Caco-2 (cell line): ENCODE measurements at regions not wholly inside any gene's neighbourhood (a gene's known extent, or its start where the extent isn't known, plus 50 kb on each side); places are given as distances from the start of the nearest gene placed in this dataset.

Experiments
- BruUV-seq: library from RNA; stranded (reverse); fragments of 400-500 nt; replicated peaks from 2 replicates; lab custom pipeline; 2021; lab: Mats Ljungman, UMichigan
- CTCF ChIA-PET: fragments of 300-600 bp; sonication (Branson Sonifier 250); formaldehyde crosslinking; loops from one replicate; lab custom pipeline; 2022; ENCODE audit warnings: antibody characterized with exemption; lab: Charles Lee
- POLR2A ChIA-PET: fragments of 300-600 bp; sonication (Branson Sonifier 250); formaldehyde crosslinking; loops from one replicate; lab custom pipeline; 2022; ENCODE audit warnings: antibody characterized with exemption; lab: Charles Lee
- DNase-seq, 2 experiments: peaks; one replicate each; pipeline versions ENCODE4 v3.0.0 to v3.0.0-alpha.2; 2020 to 2022
- H3K27me3 ChIP-seq: replicated peaks from 2 replicates; pipeline ENCODE4 v1.6.0; 2011; ENCODE audit warnings: low read length; ENCODE audit not compliant: control insufficient read depth, insufficient read depth
- H3K36me3 ChIP-seq: 2 replicates; pipeline ENCODE4 v1.5.1; 2011; ENCODE audit warnings: low read length; ENCODE audit not compliant: control insufficient read depth, insufficient read depth
- H3K4me1 ChIP-seq: fragments of 250-450 bp; sonication (Bioruptor Pico); 2 replicates; pipeline ENCODE4 v1.5.1; 2020; ENCODE audit warnings: mild to moderate bottlenecking
- H3K4me3 ChIP-seq: 2 replicates; pipeline ENCODE4 v1.5.1; 2011; ENCODE audit warnings: low read depth, mild to moderate bottlenecking, control low read depth, low read length
- H3K9me3 ChIP-seq: fragments of 250-450 bp; sonication (Bioruptor Pico); 2 replicates; pipeline ENCODE4 v1.5.1; 2020; ENCODE audit warnings: mild to moderate bottlenecking, moderate library complexity
- H3K27ac Mint-ChIP-seq: one replicate; pipeline ENCODE4 v1.8.0; 2022; ENCODE audit warnings: mixed read lengths; ENCODE audit not compliant: unreplicated experiment
- H3K27me3 Mint-ChIP-seq: one replicate; pipeline ENCODE4 v1.8.0; 2022; ENCODE audit warnings: mixed read lengths; ENCODE audit not compliant: insufficient read depth, unreplicated experiment
- H3K36me3 Mint-ChIP-seq: one replicate; pipeline ENCODE4 v1.8.0; 2022; ENCODE audit warnings: mild to moderate bottlenecking, mixed read lengths; ENCODE audit not compliant: insufficient read depth, unreplicated experiment
- H3K4me1 Mint-ChIP-seq: one replicate; pipeline ENCODE4 v1.8.0; 2022; ENCODE audit warnings: low read depth, mixed read lengths; ENCODE audit not compliant: unreplicated experiment
- H3K4me3 Mint-ChIP-seq: one replicate; pipeline ENCODE4 v1.8.0; 2022; ENCODE audit warnings: mild to moderate bottlenecking, moderate library complexity, mixed read lengths; ENCODE audit not compliant: unreplicated experiment
- H3K9me3 Mint-ChIP-seq: one replicate; pipeline ENCODE4 v1.8.0; 2022; ENCODE audit warnings: mixed read lengths; ENCODE audit not compliant: unreplicated experiment
- intact Hi-C: fragments of 100-400 bp; cut with micrococcal nuclease; formaldehyde crosslinking; loops from one replicate; pipeline ENCODE4 v1.10.0; 2022; ENCODE audit not compliant: unreplicated experiment
- TF ChIP-seq, protein P1 (sequence below), 2 experiments: fragments of 200-600 bp in 1 of 2; IDR thresholded peaks; 1 replicate in 1 of 2; 2 replicates in 1 of 2; pipeline versions ENCODE4 v1.5.1 to v1.8.0; 2011 to 2022; ENCODE audit warnings: antibody characterized with exemption in 1 of 2, control low read depth in 1 of 2, inconsistent platforms in 1 of 2, low read depth in 1 of 2, low read length in 1 of 2, mild to moderate bottlenecking in 1 of 2, moderate library complexity in 1 of 2; ENCODE audit not compliant: insufficient read depth in 1 of 2, severe bottlenecking in 1 of 2, unreplicated experiment in 1 of 2

DNA sequence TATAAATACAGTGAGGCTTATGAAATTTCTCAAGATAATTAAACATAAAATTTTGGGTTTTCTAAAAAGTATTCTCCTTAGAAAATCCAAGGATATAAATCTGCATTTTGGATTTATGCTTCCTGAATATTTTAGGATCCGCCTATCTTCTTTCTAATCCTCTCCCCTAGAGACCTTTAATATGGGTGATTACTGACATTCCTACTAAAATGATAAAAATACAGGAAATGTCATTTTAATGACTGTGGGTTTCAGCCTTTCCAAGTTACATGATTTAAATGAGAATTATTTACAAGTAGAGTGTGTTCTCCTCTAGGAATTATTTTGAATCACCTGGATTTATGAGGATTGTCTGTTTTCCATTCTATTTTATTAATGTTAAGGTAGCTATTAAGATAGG lies 150.4 kb downstream of the C7orf25 start:
- peaks cover 26% of the 10 kb centered on the region for H3K27me3 Mint-ChIP-seq
- no TSS peak for BruUV-seq
- no peak overlapping the region for H3K4me3 Mint-ChIP-seq
- H3K36me3 Mint-ChIP-seq, result no peaks in the 10 kb centered on the region
- Histone ChIP-seq H3K36me3 (no peaks in the 10 kb centered on the region), H3K27me3 (no peaks in the 10 kb centered on the region; the same call in 1 of the 2 replicates), H3K9me3 (no peaks in the 10 kb centered on the region), H3K4me3 (no peak overlapping the region), H3K4me1 (no peaks in the 10 kb centered on the region)
- no peaks in the 10 kb centered on the region for H3K4me1 Mint-ChIP-seq
- TF ChIP-seq, protein P1, sequence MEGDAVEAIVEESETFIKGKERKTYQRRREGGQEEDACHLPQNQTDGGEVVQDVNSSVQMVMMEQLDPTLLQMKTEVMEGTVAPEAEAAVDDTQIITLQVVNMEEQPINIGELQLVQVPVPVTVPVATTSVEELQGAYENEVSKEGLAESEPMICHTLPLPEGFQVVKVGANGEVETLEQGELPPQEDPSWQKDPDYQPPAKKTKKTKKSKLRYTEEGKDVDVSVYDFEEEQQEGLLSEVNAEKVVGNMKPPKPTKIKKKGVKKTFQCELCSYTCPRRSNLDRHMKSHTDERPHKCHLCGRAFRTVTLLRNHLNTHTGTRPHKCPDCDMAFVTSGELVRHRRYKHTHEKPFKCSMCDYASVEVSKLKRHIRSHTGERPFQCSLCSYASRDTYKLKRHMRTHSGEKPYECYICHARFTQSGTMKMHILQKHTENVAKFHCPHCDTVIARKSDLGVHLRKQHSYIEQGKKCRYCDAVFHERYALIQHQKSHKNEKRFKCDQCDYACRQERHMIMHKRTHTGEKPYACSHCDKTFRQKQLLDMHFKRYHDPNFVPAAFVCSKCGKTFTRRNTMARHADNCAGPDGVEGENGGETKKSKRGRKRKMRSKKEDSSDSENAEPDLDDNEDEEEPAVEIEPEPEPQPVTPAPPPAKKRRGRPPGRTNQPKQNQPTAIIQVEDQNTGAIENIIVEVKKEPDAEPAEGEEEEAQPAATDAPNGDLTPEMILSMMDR (IDR thresholded peaks at IDR 0.05; ENCODE audit: insufficient read depth in 1 of 2, low read depth in 1 of 2, low read length in 1 of 2, severe bottlenecking in 1 of 2, unreplicated experiment in 1 of 2), result no peak
- no peak for DNase-seq
- ChIA-PET POLR2A (interaction anchor here (0.6 kb wide), 1 partner anchor 1030 kb away, joined by 3 read pairs; no protein-coding TSS in a partner anchor), CTCF (no interaction called here)
- intact Hi-C loops, result no loop called here
- H3K27ac Mint-ChIP-seq, result no peak overlapping the region
- H3K9me3 Mint-ChIP-seq, result no peaks in the 10 kb centered on the region

DNA sequence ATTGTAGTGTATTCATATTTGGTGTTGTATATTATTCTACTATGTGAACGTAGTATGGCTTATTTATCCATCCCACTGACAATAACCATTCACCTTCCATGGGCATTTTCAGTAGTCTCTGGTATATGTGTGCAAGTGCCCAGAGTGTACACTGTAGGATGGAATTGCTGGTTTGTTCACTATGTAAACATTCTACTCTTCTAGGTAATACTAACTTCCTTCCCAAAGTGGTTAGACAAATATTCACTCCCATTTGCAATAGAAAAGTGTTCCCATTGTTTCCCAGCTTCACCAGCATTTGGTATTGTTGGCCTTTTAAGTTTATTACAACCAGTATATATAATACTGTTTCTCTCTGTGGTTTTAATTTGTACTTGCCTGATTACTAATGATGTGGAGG lies 153.7 kb downstream of the C7orf25 start:
- intact Hi-C loops, result no loop called here

DNA sequence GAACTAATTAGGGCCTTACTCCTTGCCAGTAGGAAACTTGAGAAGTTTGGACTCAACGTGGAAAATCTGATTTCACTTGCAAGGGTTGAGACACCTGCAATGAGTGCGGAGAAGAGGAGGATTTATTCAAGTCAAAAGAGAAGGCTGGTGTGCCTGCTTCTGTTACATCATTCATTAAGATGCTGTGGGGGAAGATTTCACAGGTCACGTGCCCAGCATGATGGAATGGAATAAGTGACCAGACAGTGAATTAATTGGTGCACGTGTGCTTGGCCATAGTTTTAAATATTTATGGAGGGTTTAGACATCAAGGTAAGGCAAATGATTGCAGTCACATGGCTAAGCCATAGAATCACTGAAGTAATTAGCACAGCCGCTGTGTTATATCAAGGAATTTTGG lies 155.0 kb downstream of the C7orf25 start:
- H3K4me1 Mint-ChIP-seq, result no peaks in the 10 kb centered on the region
- no peaks in the 10 kb centered on the region for H3K36me3 Mint-ChIP-seq
- H3K27ac Mint-ChIP-seq, result no peak overlapping the region
- H3K27me3 ChIP-seq, result no peaks in the 10 kb centered on the region; the same call in 1 of the 2 replicates
- no peak for DNase-seq
- CTCF ChIA-PET, result no interaction called here
- POLR2A ChIA-PET, result no interaction called here
- no peaks in the 10 kb centered on the region for H3K36me3 ChIP-seq
- TF ChIP-seq, protein P1 (IDR thresholded peaks at IDR 0.05; ENCODE audit: insufficient read depth in 1 of 2, low read depth in 1 of 2, low read length in 1 of 2, severe bottlenecking in 1 of 2, unreplicated experiment in 1 of 2), result no peak
- H3K4me3 ChIP-seq, result no peak overlapping the region
- H3K9me3 ChIP-seq, result no peaks in the 10 kb centered on the region
- BruUV-seq, result no TSS peak
- H3K4me1 ChIP-seq, result no peaks in the 10 kb centered on the region
- H3K27me3 Mint-ChIP-seq, result peaks cover 16% of the 10 kb centered on the region
- no peak overlapping the region for H3K4me3 Mint-ChIP-seq
- H3K9me3 Mint-ChIP-seq, result no peaks in the 10 kb centered on the region
- intact Hi-C loops, result no loop called here

More for the DNA sequence above, 153.7 kb downstream of the C7orf25 start:
- ChIA-PET CTCF (no interaction called here), POLR2A (no interaction called here)
- no peak overlapping the region for H3K4me3 ChIP-seq
- Mint-ChIP-seq H3K36me3 (no peaks in the 10 kb centered on the region), H3K4me3 (no peak overlapping the region), H3K27ac (no peak overlapping the region), H3K4me1 (no peaks in the 10 kb centered on the region), H3K9me3 (no peaks in the 10 kb centered on the region), H3K27me3 (peaks cover 17% of the 10 kb centered on the region)
- no peak for DNase-seq
- no TSS peak for BruUV-seq
- no peaks in the 10 kb centered on the region for H3K36me3 ChIP-seq
- H3K9me3 ChIP-seq, result no peaks in the 10 kb centered on the region
- TF ChIP-seq, protein P1 (IDR thresholded peaks at IDR 0.05; ENCODE audit: insufficient read depth in 1 of 2, low read depth in 1 of 2, low read length in 1 of 2, severe bottlenecking in 1 of 2, unreplicated experiment in 1 of 2), result no peak
- H3K27me3 ChIP-seq, result no peaks in the 10 kb centered on the region; the same call in 1 of the 2 replicates
- no peaks in the 10 kb centered on the region for H3K4me1 ChIP-seq
